GM12878 (cell line): ENCODE measurements at regions not wholly inside any gene's neighbourhood (a gene's known extent, or its start where the extent isn't known, plus 50 kb on each side); places are given as distances from the start of the nearest gene placed in this dataset.

Experiments used
- ATAC-seq: fragments of 200-7000 bp; cut with Tn5 transposase; 3 replicates; pipeline ENCODE4 v1.9.1; 2020; ENCODE audit warnings: mild to moderate bottlenecking, moderate library complexity
- BruUV-seq: library from RNA; stranded (reverse); fragments of 400-500 nt; replicated peaks from 2 replicates; lab custom pipeline; 2021; lab: Mats Ljungman, UMichigan
- CTCF ChIA-PET: fragments of 300-600 bp; sonication (Branson Sonifier 250); formaldehyde crosslinking; extraction: SDS; loops from one replicate; lab custom pipeline; 2021; ENCODE audit warnings: inconsistent platforms; lab: Yijun Ruan, JAX
- POLR2A ChIA-PET: fragments of 350-600 bp; formaldehyde crosslinking; extraction: SDS; loops from one replicate; lab custom pipeline; 2021; ENCODE audit warnings: inconsistent platforms; lab: Charles Lee
- RAD21 ChIA-PET: fragments of 300-600 bp; sonication (Branson Sonifier 250); formaldehyde crosslinking; loops from one replicate; lab custom pipeline; 2023; ENCODE audit warnings: antibody characterized with exemption; ENCODE audit not compliant: unreplicated experiment; lab: Charles Lee
- SMC1A ChIA-PET: fragments of 300-600 bp; sonication (Branson Sonifier 250); formaldehyde crosslinking; loops from one replicate; lab custom pipeline; 2023; ENCODE audit not compliant: unreplicated experiment, uncharacterized antibody; lab: Charles Lee
- DNase-seq: peaks from one replicate; pipeline ENCODE4 v3.0.0-alpha.2; 2011; ENCODE audit warnings: low read depth, low spot score
- FAIRE-seq: peaks from 3 replicates; lab custom pipeline; 2011; peaks lifted over from hg19 to GRCh38; lab: Jason Lieb, UNC
- H2AFZ ChIP-seq: 2 replicates; pipeline ENCODE4 v1.6.0; 2011; ENCODE audit warnings: low read depth, low read length, control low read depth; ENCODE audit not compliant: control insufficient read depth
- H3K27ac ChIP-seq: 2 replicates; pipeline ENCODE4 v1.5.1; 2011; ENCODE audit warnings: control low read depth; ENCODE audit not compliant: control insufficient read depth, insufficient read depth
- H3K27me3 ChIP-seq, 2 experiments: replicated peaks in 1 of 2; 2 replicates each; pipeline versions ENCODE4 v1.6.0 to v1.6.1; 2011; ENCODE audit warnings: low read length in 1 of 2; ENCODE audit not compliant: control insufficient read depth in 2 of 2, insufficient read depth in 2 of 2
- H3K36me3 ChIP-seq, 2 experiments: 2 replicates each; pipeline ENCODE4 v1.5.1; 2011; ENCODE audit warnings: low read length in 1 of 2; ENCODE audit not compliant: control insufficient read depth in 2 of 2, insufficient read depth in 2 of 2
- H3K4me1 ChIP-seq: 2 replicates; pipeline ENCODE4 v1.6.1; 2011; ENCODE audit warnings: mild to moderate bottlenecking, low read length, moderate library complexity, mixed read lengths; ENCODE audit not compliant: control insufficient read depth, insufficient read depth
- H3K4me2 ChIP-seq: 2 replicates; pipeline ENCODE4 v1.6.0; 2011; ENCODE audit warnings: control low read depth; ENCODE audit not compliant: control insufficient read depth, insufficient read depth
- H3K4me3 ChIP-seq: fragments of 200-600 bp; sonication (generic); 2 replicates; pipeline ENCODE4 v1.5.1; 2016
- H3K79me2 ChIP-seq: 2 replicates; pipeline ENCODE4 v1.6.0; 2011; ENCODE audit warnings: low read length; ENCODE audit not compliant: control insufficient read depth, insufficient read depth
- H3K9ac ChIP-seq: 2 replicates; pipeline ENCODE4 v1.8.0; 2011; ENCODE audit warnings: low read length, control low read depth, mixed read lengths; ENCODE audit not compliant: control insufficient read depth, insufficient read depth
- H3K9me3 ChIP-seq: replicated peaks from 3 replicates; pipeline ENCODE4 v1.5.1; 2011; ENCODE audit warnings: mild to moderate bottlenecking, low read length; ENCODE audit not compliant: control insufficient read depth, insufficient read depth
- H4K20me1 ChIP-seq: 2 replicates; pipeline ENCODE4 v1.6.0; 2011; ENCODE audit not compliant: control insufficient read depth, insufficient read depth
- BACH1 ChIP-seq: fragments of 450-650 bp; IDR thresholded peaks from 2 replicates; pipeline ENCODE4 v1.6.1; 2017; ENCODE audit warnings: mild to moderate bottlenecking, borderline replicate concordance
- CEBPB ChIP-seq, 2 experiments: fragments of 150-350 bp in 1 of 2; IDR thresholded peaks; 2 replicates each; pipeline ENCODE4 v1.6.1; 2012 to 2014; ENCODE audit warnings: low read depth in 2 of 2, low read length in 2 of 2, borderline replicate concordance in 1 of 2, inconsistent platforms in 1 of 2
- CTCF ChIP-seq, 3 experiments: IDR thresholded peaks in 2 of 3; conservative IDR thresholded peaks in 1 of 3; 2 replicates each; pipeline ENCODE4 v1.5.1; 2011; ENCODE audit warnings: low read depth in 3 of 3, low read length in 3 of 3, mild to moderate bottlenecking in 3 of 3, control low read depth in 2 of 3, moderate library complexity in 2 of 3, inconsistent platforms in 1 of 3, mixed read lengths in 1 of 3; ENCODE audit not compliant: control insufficient read depth in 2 of 3, insufficient read depth in 1 of 3; ENCODE audit errors: extremely low read depth in 1 of 3
- FOS ChIP-seq: IDR thresholded peaks from 3 replicates; pipeline ENCODE4 v1.6.1; 2011; ENCODE audit warnings: borderline replicate concordance; ENCODE audit not compliant: insufficient read length; ENCODE audit errors: extremely low read depth
- GABPA ChIP-seq: IDR thresholded peaks from 2 replicates; pipeline ENCODE4 v1.6.1; 2014; ENCODE audit warnings: antibody characterized with exemption, low read depth, mild to moderate bottlenecking, inconsistent platforms
- HDAC2 ChIP-seq: fragments of 200-600 bp; sonication (generic); IDR thresholded peaks from 2 replicates; pipeline ENCODE4 v1.6.1; 2017
- REST ChIP-seq: IDR thresholded peaks from 2 replicates; pipeline ENCODE4 v1.6.1; 2012; ENCODE audit warnings: mild to moderate bottlenecking, low read depth, low read length
- RFX5 ChIP-seq: IDR thresholded peaks from 2 replicates; pipeline ENCODE4 v1.6.1; 2011; ENCODE audit warnings: low read depth, low read length, improper control_type of control experiment
- SMAD1 ChIP-seq: fragments of 450-650 bp; IDR thresholded peaks from 2 replicates; pipeline ENCODE4 v1.6.1; 2018; ENCODE audit warnings: mild to moderate bottlenecking, low read depth; ENCODE audit not compliant: partially characterized antibody
- YY1 ChIP-seq: IDR thresholded peaks from 2 replicates; pipeline ENCODE4 v1.6.1; 2011; ENCODE audit warnings: low read depth, mild to moderate bottlenecking, low read length
- ZBTB33 ChIP-seq: fragments of 450-650 bp; IDR thresholded peaks from 2 replicates; pipeline ENCODE4 v1.6.1; 2017; ENCODE audit warnings: mild to moderate bottlenecking
- ZNF217 ChIP-seq: fragments of 450-650 bp; IDR thresholded peaks from 2 replicates; pipeline ENCODE4 v1.6.1; 2017; ENCODE audit warnings: antibody characterized with exemption, mild to moderate bottlenecking
- ZNF274 ChIP-seq: IDR thresholded peaks from one replicate; pipeline ENCODE4 v1.8.0; 2011; ENCODE audit not compliant: insufficient read length, insufficient read depth
- WGBS: methylation state at CpG from one replicate; pipeline ENCODE4 v1.1.6; 2016; ENCODE audit warnings: low lambda C conversion rate; ENCODE audit not compliant: insufficient replicate concordance, insufficient coverage; ENCODE audit errors: missing lambda C conversion rate; 5-methylcytosine and 5-hydroxymethylcytosine counted together
- in situ Hi-C: fragments of 300-500 bp; cut with MboI; formaldehyde crosslinking; loops from 9 replicates; pipeline ENCODE4 v1.14.3; 2018; ENCODE audit warnings: mixed read lengths
- intact Hi-C: fragments of 100-400 bp; cut with micrococcal nuclease; formaldehyde crosslinking; loops from one replicate; pipeline ENCODE4 v1.14.2; 2022; ENCODE audit not compliant: unreplicated experiment

- ATAC-seq, result no peak
- H2AFZ ChIP-seq, result no peak overlapping the region
- H3K9me3 ChIP-seq, result no peaks in the 10 kb centered on the region
- ChIA-PET RAD21 (no interaction called here), CTCF (no interaction called here), SMC1A (no interaction called here), POLR2A (no interaction called here)
- intact Hi-C loops, result no loop called here
- no peak overlapping the region for H3K9ac ChIP-seq
- in situ Hi-C loops, result loop anchor here (5.0 kb wide), 1 partner anchor 51 kb away; no protein-coding TSS in a partner anchor
- no peak overlapping the region for H3K27ac ChIP-seq
- H3K4me3 ChIP-seq, result no peak overlapping the region
- H3K27me3 ChIP-seq, result no peaks in the 10 kb centered on the region
- no peak overlapping the region for H3K4me2 ChIP-seq
- no peak for FAIRE-seq
- H4K20me1 ChIP-seq, result no peaks in the 10 kb centered on the region
- H3K4me1 ChIP-seq, result no peaks in the 10 kb centered on the region
- BruUV-seq, result no TSS peak
- TF ChIP-seq SMAD1 (no peak), HDAC2 (no peak), FOS (no peak), BACH1 (no peak), GABPA (no peak), ZNF217 (no peak), CTCF (IDR thresholded peaks at IDR 0.05 in 2 of 3, conservative IDR thresholded peaks at IDR 0.05 in 1 of 3; ENCODE audit: control insufficient read depth in 2 of 3, extremely low read depth in 1 of 3, insufficient read depth in 1 of 3, low read depth in 3 of 3, low read length in 3 of 3) (no peak), ZNF274 (no peak), ZBTB33 (no peak), CEBPB (IDR thresholded peaks at IDR 0.05; ENCODE audit: borderline replicate concordance in 1 of 2, low read depth in 2 of 2, low read length in 2 of 2) (no peak), REST (no peak), RFX5 (no peak), YY1 (no peak)
- H3K36me3 ChIP-seq, result no peaks in the 10 kb centered on the region
- DNase-seq, result no peak
- no peaks in the 10 kb centered on the region for H3K79me2 ChIP-seq
- WGBS, result 69% methylated on average over 16 of the region's 20 CpGs
These were observed 232.7 kb downstream of the CTTN start for GRCh38 chr11:70630816-70631623.
